ENCODE measurements at regions not wholly inside any gene's neighbourhood (a gene's known extent, or its start where the extent isn't known, plus 50 kb on each side); places are given as distances from the start of the nearest gene placed in this dataset.

GRCh38 chrX:39222346-39223113 is 421.3 kb downstream of the MID1IP1 start:
- Histone ChIP-seq H3K9ac (ENCODE audit: low read length) (no peak overlapping the region), H3K27ac (ENCODE audit: low read length) (no peak overlapping the region), H3K4me2 (ENCODE audit: low read length) (no peak overlapping the region), H3K9me3 (ENCODE audit: insufficient read depth, low read length) (no peaks in the 10 kb centered on the region), H3K4me1 (ENCODE audit: low read length) (no peaks in the 10 kb centered on the region), H4K20me1 (ENCODE audit: insufficient read depth, low read length) (no peaks in the 10 kb centered on the region), H3K27me3 (ENCODE audit: low read depth, low read length) (peaks cover 15% of the 10 kb centered on the region), H3K36me3 (replicated peaks; ENCODE audit: low read depth, low read length) (no peaks in the 10 kb centered on the region), H3K79me2 (ENCODE audit: low read length) (no peaks in the 10 kb centered on the region), H3K4me3 (ENCODE audit: low read length) (no peak overlapping the region), H2AFZ (ENCODE audit: low read depth, low read length) (no peak overlapping the region)
- no peak for TF ChIP-seq CTCF (IDR thresholded peaks at IDR 0.05; ENCODE audit: low read depth, low read length)
- TF ChIP-seq EZH2phosphoT487 (IDR thresholded peaks at IDR 0.05; ENCODE audit: low read depth), result no peak

GRCh38 chrX:39226251-39226650 is 425.0 kb downstream of the MID1IP1 start:
- Histone ChIP-seq H3K27ac (ENCODE audit: low read length) (no peak overlapping the region), H2AFZ (ENCODE audit: low read depth, low read length) (no peak overlapping the region)

GRCh38 chrX:39227371-39227770 is 426.1 kb downstream of the MID1IP1 start:
- Histone ChIP-seq H2AFZ (ENCODE audit: low read depth, low read length) (no peak overlapping the region), H3K4me1 (ENCODE audit: low read length) (peaks cover under 1% of the 10 kb centered on the region; the same call in 1 of the 2 replicates), H3K36me3 (replicated peaks; ENCODE audit: low read depth, low read length) (no peaks in the 10 kb centered on the region), H4K20me1 (ENCODE audit: insufficient read depth, low read length) (no peaks in the 10 kb centered on the region), H3K27me3 (ENCODE audit: low read depth, low read length) (0 out of 2 replicates have a peak, but pooled peaks cover 4% of the 10 kb centered on the region), H3K9ac (ENCODE audit: low read length) (no peak overlapping the region), H3K9me3 (ENCODE audit: insufficient read depth, low read length) (no peaks in the 10 kb centered on the region), H3K4me3 (ENCODE audit: low read length) (no peak overlapping the region), H3K79me2 (ENCODE audit: low read length) (no peaks in the 10 kb centered on the region), H3K4me2 (ENCODE audit: low read length) (no peak overlapping the region), H3K27ac (ENCODE audit: low read length) (no peak overlapping the region)
- TF ChIP-seq CTCF (IDR thresholded peaks at IDR 0.05; ENCODE audit: low read depth, low read length) (no peak), EZH2phosphoT487 (IDR thresholded peaks at IDR 0.05; ENCODE audit: low read depth) (no peak)

More at GRCh38 chrX:39226251-39226650, 425.0 kb downstream of the MID1IP1 start:
- 0 out of 2 replicates have a peak, but pooled peaks cover 4% of the 10 kb centered on the region for H3K27me3 ChIP-seq (ENCODE audit: low read depth, low read length)
- no peak overlapping the region for H3K9ac ChIP-seq (ENCODE audit: low read length)
- H4K20me1 ChIP-seq (ENCODE audit: insufficient read depth, low read length), result no peaks in the 10 kb centered on the region
- no peaks in the 10 kb centered on the region for H3K36me3 ChIP-seq (replicated peaks; ENCODE audit: low read depth, low read length)
- H3K79me2 ChIP-seq (ENCODE audit: low read length), result no peaks in the 10 kb centered on the region
- no peak for TF ChIP-seq EZH2phosphoT487 (IDR thresholded peaks at IDR 0.05; ENCODE audit: low read depth)
- H3K9me3 ChIP-seq (ENCODE audit: insufficient read depth, low read length), result no peaks in the 10 kb centered on the region
- no peak overlapping the region for H3K4me3 ChIP-seq (ENCODE audit: low read length)
- H3K4me2 ChIP-seq (ENCODE audit: low read length), result no peak overlapping the region
- no peaks in the 10 kb centered on the region for H3K4me1 ChIP-seq (ENCODE audit: low read length)

GRCh38 chrX:39238006-39238405 is 436.7 kb downstream of the MID1IP1 start:
- Histone ChIP-seq H3K9me3 (ENCODE audit: insufficient read depth, low read length) (no peaks in the 10 kb centered on the region), H3K9ac (ENCODE audit: low read length) (no peak overlapping the region), H3K27ac (ENCODE audit: low read length) (no peak overlapping the region), H2AFZ (ENCODE audit: low read depth, low read length) (no peak overlapping the region), H3K4me3 (ENCODE audit: low read length) (no peak overlapping the region), H3K36me3 (replicated peaks; ENCODE audit: low read depth, low read length) (no peaks in the 10 kb centered on the region), H3K4me2 (ENCODE audit: low read length) (no peak overlapping the region), H3K79me2 (ENCODE audit: low read length) (no peaks in the 10 kb centered on the region), H3K27me3 (ENCODE audit: low read depth, low read length) (no peaks in the 10 kb centered on the region; the same call in 1 of the 2 replicates), H3K4me1 (ENCODE audit: low read length) (peaks cover 4% of the 10 kb centered on the region; the same call in 1 of the 2 replicates), H4K20me1 (ENCODE audit: insufficient read depth, low read length) (no peaks in the 10 kb centered on the region)
- TF ChIP-seq CTCF (IDR thresholded peaks at IDR 0.05; ENCODE audit: low read depth, low read length), result no peak
- TF ChIP-seq EZH2phosphoT487 (IDR thresholded peaks at IDR 0.05; ENCODE audit: low read depth), result no peak

Measured in OCI-LY3 (cell line).